ENCODE measurements at regions not wholly inside any gene's neighbourhood (a gene's known extent, or its start where the extent isn't known, plus 50 kb on each side); places are given as distances from the start of the nearest gene placed in this dataset.

- DNase-seq (ENCODE audit: low spot score): no peak
Observed at GRCh38 chr9:19510907-19511306, 102.1 kb downstream of the ACER2 start.
